NCI-H2196 treated with DMSO at 0.1 percent for 48 hours (cell line): ENCODE measurements at regions not wholly inside any gene's neighbourhood (a gene's known extent, or its start where the extent isn't known, plus 50 kb on each side); places are given as distances from the start of the nearest gene placed in this dataset.
"Not testable (repeated sequence)": the region's sequence is repeated elsewhere in the genome, so short reads cannot be mapped to it uniquely, and the experiment has no call there.

Experiments used
- DNase-seq: peaks from one replicate; lab custom pipeline; 2025; ENCODE audit not compliant: unreplicated experiment; lab: John Stamatoyannopoulos, UW

- DNase-seq: no peak
These were observed 601.1 kb downstream of the JRKL start for GRCh38 chr11:96990914-96991313.

- no peak for DNase-seq
These were observed 610.7 kb downstream of the JRKL start for GRCh38 chr11:97000481-97000880.

GRCh38 chr11:97007283-97007682 lies 617.5 kb downstream of the JRKL start:
- DNase-seq: no peak

GRCh38 chr11:97009613-97010012 lies 619.8 kb downstream of the JRKL start:
- DNase-seq: no peak

GRCh38 chr11:97010997-97011396 lies 621.2 kb downstream of the JRKL start:
- not testable (repeated sequence) for DNase-seq

- no peak for DNase-seq
These were observed 625.5 kb downstream of the JRKL start for GRCh38 chr11:97015327-97015726.

- DNase-seq: no peak
These were observed 629.5 kb downstream of the JRKL start for GRCh38 chr11:97019305-97019704.

GRCh38 chr11:97019754-97020153 lies 629.9 kb downstream of the JRKL start:
- no peak for DNase-seq

- no peak for DNase-seq
These were observed 633.1 kb downstream of the JRKL start for GRCh38 chr11:97022955-97023354.

- no peak for DNase-seq
These were observed 639.1 kb downstream of the JRKL start for GRCh38 chr11:97028836-97029406.

GRCh38 chr11:97033178-97033577 lies 643.4 kb downstream of the JRKL start:
- no peak for DNase-seq

GRCh38 chr11:97048481-97048880 lies 658.7 kb downstream of the JRKL start:
- no peak for DNase-seq

GRCh38 chr11:97060184-97060583 lies 670.4 kb downstream of the JRKL start:
- DNase-seq: no peak

GRCh38 chr11:97069160-97069559 lies 679.3 kb downstream of the JRKL start:
- DNase-seq: no peak

- DNase-seq: no peak
These were observed 682.6 kb downstream of the JRKL start for GRCh38 chr11:97072420-97072819.

GRCh38 chr11:97076666-97077065 lies 686.9 kb downstream of the JRKL start:
- DNase-seq: not testable (repeated sequence)

GRCh38 chr11:97078443-97078842 lies 688.6 kb downstream of the JRKL start:
- DNase-seq: no peak

- no peak for DNase-seq
These were observed 689.4 kb downstream of the JRKL start for GRCh38 chr11:97079244-97079643.

GRCh38 chr11:97087419-97087818 lies 697.6 kb downstream of the JRKL start:
- DNase-seq: no peak

- DNase-seq: no peak
These were observed 703.0 kb downstream of the JRKL start for GRCh38 chr11:97092823-97093222.

- DNase-seq: not testable (repeated sequence)
These were observed 712.4 kb downstream of the JRKL start for GRCh38 chr11:97102180-97102579.

GRCh38 chr11:97107604-97108003 lies 717.8 kb downstream of the JRKL start:
- DNase-seq: no peak

GRCh38 chr11:97109078-97109477 lies 719.3 kb downstream of the JRKL start:
- DNase-seq: no peak

- DNase-seq: no peak
These were observed 720.6 kb downstream of the JRKL start for GRCh38 chr11:97110376-97110775.
